HCT116 (cell line): ENCODE measurements at regions not wholly inside any gene's neighbourhood (a gene's known extent, or its start where the extent isn't known, plus 50 kb on each side); places are given as distances from the start of the nearest gene placed in this dataset.

ENCODE experiments used
- ATAC-seq: fragments of 200-7000 bp; cut with Tn5 transposase; 2 replicates; pipeline ENCODE4 v1.9.1; 2020; ENCODE audit warnings: mild to moderate bottlenecking, moderate library complexity
- BruUV-seq: library from RNA; stranded (reverse); fragments of 400-500 nt; replicated peaks from 2 replicates; lab custom pipeline; 2021; lab: Mats Ljungman, UMichigan
- CTCF ChIA-PET: fragments of 300-600 bp; sonication (Branson Sonifier 250); formaldehyde crosslinking; loops from one replicate; lab custom pipeline; 2021; ENCODE audit warnings: antibody characterized with exemption; lab: Charles Lee
- POLR2A ChIA-PET: fragments of 300-600, 350-600 bp; sonication (Branson Sonifier 250); formaldehyde crosslinking; loops from one replicate; lab custom pipeline; 2021; ENCODE audit warnings: antibody characterized with exemption; lab: Charles Lee
- RAD21 ChIA-PET, 2 experiments: fragments of 300-600 bp; sonication (Branson Sonifier 250); formaldehyde crosslinking; loops; one replicate each; lab custom pipeline; 2023; ENCODE audit warnings: low total read pairs in 2 of 2; ENCODE audit not compliant: uncharacterized antibody in 2 of 2, unreplicated experiment in 2 of 2, low non-redundant PET in 1 of 2; lab: Charles Lee
- DNase-seq: peaks from one replicate; pipeline ENCODE4 v3.0.0-alpha.2; 2010; ENCODE audit warnings: low read depth, low spot score
- H2AFZ ChIP-seq: fragments of 200-600 bp; shearing (Covaris generic), sonication (generic); 2 replicates; pipeline ENCODE4 v1.6.1; 2017; ENCODE audit warnings: low read depth, mixed run types, mixed read lengths, antibody characterized with exemption, low read length; ENCODE audit not compliant: poor library complexity, severe bottlenecking
- H3K27ac ChIP-seq: 2 replicates; pipeline ENCODE4 v1.5.1; 2012; ENCODE audit warnings: low read depth, low read length
- H3K27me3 ChIP-seq: fragments of 200-600 bp; sonication (generic); 2 replicates; pipeline ENCODE4 v1.6.1; 2016; ENCODE audit warnings: mixed run types, low read length, mixed read lengths; ENCODE audit not compliant: insufficient read depth
- H3K36me3 ChIP-seq, 2 experiments: fragments of 200-500 bp in 1 of 2; fragments of 200-600 bp in 1 of 2; sonication (Bioruptor generic) in 1 of 2; sonication (generic) in 1 of 2; 2 replicates each; pipeline versions ENCODE4 v1.5.1 to v1.6.1; 2014 to 2016; ENCODE audit warnings: low read length in 2 of 2, inconsistent platforms in 1 of 2, mixed read lengths in 1 of 2, mixed run types in 1 of 2; ENCODE audit not compliant: insufficient read depth in 2 of 2, control insufficient read depth in 1 of 2
- H3K4me1 ChIP-seq, 2 experiments: fragments of 200-600 bp in 1 of 2; sonication (generic) in 1 of 2; 2 replicates each; pipeline versions ENCODE4 v1.5.1 to v1.6.1; 2012 to 2017; ENCODE audit warnings: low read length in 2 of 2, inconsistent platforms in 1 of 2, mild to moderate bottlenecking in 1 of 2, mixed read lengths in 1 of 2, mixed run types in 1 of 2, moderate library complexity in 1 of 2; ENCODE audit not compliant: insufficient read depth in 2 of 2, control insufficient read depth in 1 of 2
- H3K4me2 ChIP-seq: fragments of 200-600 bp; sonication (generic); 2 replicates; pipeline ENCODE4 v1.6.1; 2017; ENCODE audit warnings: mixed run types, low read length, mixed read lengths
- H3K4me3 ChIP-seq, 2 experiments: fragments of 200-600 bp in 1 of 2; sonication (generic) in 1 of 2; replicated peaks in 1 of 2; 2 replicates each; pipeline ENCODE4 v1.5.1; 2011 to 2016; ENCODE audit warnings: low read length in 2 of 2, control low read depth in 1 of 2, low read depth in 1 of 2, mild to moderate bottlenecking in 1 of 2, mixed read lengths in 1 of 2, mixed run types in 1 of 2
- H3K79me2 ChIP-seq: fragments of 200-600 bp; sonication (generic); 2 replicates; pipeline ENCODE4 v1.6.1; 2017; ENCODE audit warnings: mild to moderate bottlenecking, mixed run types, low read length, moderate library complexity, mixed read lengths; ENCODE audit not compliant: insufficient read depth
- H3K9ac ChIP-seq: fragments of 200-600 bp; sonication (generic); 2 replicates; pipeline ENCODE4 v1.6.1; 2016; ENCODE audit warnings: low read length, mixed read lengths
- H3K9me2 ChIP-seq: fragments of 200-600 bp; sonication (generic), shearing (Covaris generic); 2 replicates; pipeline ENCODE4 v1.6.1; 2017; ENCODE audit warnings: mixed run types, mild to moderate bottlenecking, moderate library complexity; ENCODE audit not compliant: insufficient read depth
- H3K9me3 ChIP-seq, 2 experiments: fragments of 200-500 bp in 1 of 2; fragments of 200-600 bp in 1 of 2; sonication (Bioruptor generic) in 1 of 2; sonication (generic) in 1 of 2; 2 replicates each; pipeline ENCODE4 v1.6.1; 2014 to 2017; ENCODE audit warnings: low read length in 2 of 2, mixed read lengths in 2 of 2, inconsistent platforms in 1 of 2, low read depth in 1 of 2, mild to moderate bottlenecking in 1 of 2, mixed run types in 1 of 2, moderate library complexity in 1 of 2; ENCODE audit not compliant: control insufficient read depth in 1 of 2, insufficient read depth in 1 of 2
- H4K20me1 ChIP-seq: fragments of 200-600 bp; sonication (generic), shearing (Covaris generic); 2 replicates; pipeline ENCODE4 v1.6.1; 2017; ENCODE audit warnings: mixed run types, mild to moderate bottlenecking, moderate library complexity; ENCODE audit not compliant: insufficient read depth
- ATF3 ChIP-seq: IDR thresholded peaks from 2 replicates; pipeline ENCODE4 v1.6.1; 2012
- CEBPB ChIP-seq: IDR thresholded peaks from 2 replicates; pipeline ENCODE4 v1.6.1; 2012; ENCODE audit warnings: low read depth
- ELF1 ChIP-seq: IDR thresholded peaks from 2 replicates; pipeline ENCODE4 v1.6.1; 2012; ENCODE audit warnings: low read depth, borderline replicate concordance
- EZH2phosphoT487 ChIP-seq: fragments of 200-600 bp; IDR thresholded peaks from 2 replicates; pipeline ENCODE4 v1.6.1; 2018; ENCODE audit warnings: antibody characterized with exemption, borderline replicate concordance
- FOSL1 ChIP-seq: IDR thresholded peaks from 2 replicates; pipeline ENCODE4 v1.6.1; 2012; ENCODE audit warnings: low read depth
- JUND ChIP-seq: IDR thresholded peaks from 2 replicates; pipeline ENCODE4 v1.6.1; 2012
- MAX ChIP-seq: IDR thresholded peaks from 2 replicates; pipeline ENCODE4 v1.6.1; 2012
- POLR2A ChIP-seq: IDR thresholded peaks from 2 replicates; pipeline ENCODE4 v1.7.0; 2011; ENCODE audit warnings: borderline replicate concordance; ENCODE audit not compliant: insufficient read depth, insufficient read length; ENCODE audit errors: extremely low read depth
- RAD21 ChIP-seq: IDR thresholded peaks from 2 replicates; pipeline ENCODE4 v1.6.1; 2012; ENCODE audit warnings: low read depth, mild to moderate bottlenecking
- REST ChIP-seq: IDR thresholded peaks from 2 replicates; pipeline ENCODE4 v1.6.1; 2012; ENCODE audit warnings: low read depth
- SRF ChIP-seq: IDR thresholded peaks from 2 replicates; pipeline ENCODE4 v1.6.1; 2012; ENCODE audit warnings: low read depth
- TCF7L2 ChIP-seq: IDR thresholded peaks from 2 replicates; pipeline ENCODE4 v1.7.0; 2011; ENCODE audit warnings: borderline replicate concordance, inconsistent platforms; ENCODE audit not compliant: insufficient read depth, insufficient read length; ENCODE audit errors: extremely low read depth
- YY1 ChIP-seq: IDR thresholded peaks from 2 replicates; pipeline ENCODE4 v1.6.1; 2011; ENCODE audit warnings: low read length, low read depth, moderate library complexity, mild to moderate bottlenecking; ENCODE audit not compliant: insufficient replicate concordance; ENCODE audit errors: extremely low read depth
- ZFX ChIP-seq: fragments of 450-650 bp; IDR thresholded peaks from 2 replicates; pipeline ENCODE4 v1.6.1; 2017
- intact Hi-C: fragments of 100-400 bp; cut with micrococcal nuclease; formaldehyde crosslinking; loops from 2 replicates; pipeline ENCODE4 v1.10.0; 2022
- TF ChIP-seq, protein P1 (sequence below), 3 experiments: fragments of 200-600 bp in 1 of 3; sonication (generic) in 1 of 3; IDR thresholded peaks in 2 of 3; conservative IDR thresholded peaks in 1 of 3; 2 replicates each; pipeline ENCODE4 v1.5.1; 2012 to 2017; ENCODE audit warnings: low read depth in 2 of 3, low read length in 2 of 3, antibody characterized with exemption in 1 of 3, borderline replicate concordance in 1 of 3, control low read depth in 1 of 3, mild to moderate bottlenecking in 1 of 3, mixed read lengths in 1 of 3, mixed run types in 1 of 3, moderate library complexity in 1 of 3; ENCODE audit not compliant: insufficient read depth in 1 of 3
- TF ChIP-seq, protein P2 (sequence below): IDR thresholded peaks from 2 replicates; pipeline ENCODE4 v1.6.1; 2011; ENCODE audit warnings: mild to moderate bottlenecking, low read length, moderate library complexity; ENCODE audit not compliant: insufficient replicate concordance; ENCODE audit errors: extremely low read depth

- H3K4me3 ChIP-seq = no peak overlapping the region
- intact Hi-C loops = no loop called here
Measured at GRCh38 chr15:85865070-85865684, 70.5 kb upstream of the KLHL25 start.

More at GRCh38 chr15:85865070-85865684, 70.5 kb upstream of the KLHL25 start:
- DNase-seq = peak; percentile 19
- H3K9me2 ChIP-seq = no peaks in the 10 kb centered on the region
- no peaks in the 10 kb centered on the region for H3K9me3 ChIP-seq
- ChIA-PET CTCF (no interaction called here), POLR2A (no interaction called here), RAD21 (no interaction called here)
- H3K36me3 ChIP-seq = no peaks in the 10 kb centered on the region
- no peak overlapping the region for H3K27ac ChIP-seq
- no peak overlapping the region for H2AFZ ChIP-seq
- TF ChIP-seq RAD21 = peak; percentile 88
- no peak for TF ChIP-seq MAX
- TF ChIP-seq CEBPB = no peak
- no peak for TF ChIP-seq ZFX
- TF ChIP-seq ATF3 = no peak
- TF ChIP-seq, protein P1, sequence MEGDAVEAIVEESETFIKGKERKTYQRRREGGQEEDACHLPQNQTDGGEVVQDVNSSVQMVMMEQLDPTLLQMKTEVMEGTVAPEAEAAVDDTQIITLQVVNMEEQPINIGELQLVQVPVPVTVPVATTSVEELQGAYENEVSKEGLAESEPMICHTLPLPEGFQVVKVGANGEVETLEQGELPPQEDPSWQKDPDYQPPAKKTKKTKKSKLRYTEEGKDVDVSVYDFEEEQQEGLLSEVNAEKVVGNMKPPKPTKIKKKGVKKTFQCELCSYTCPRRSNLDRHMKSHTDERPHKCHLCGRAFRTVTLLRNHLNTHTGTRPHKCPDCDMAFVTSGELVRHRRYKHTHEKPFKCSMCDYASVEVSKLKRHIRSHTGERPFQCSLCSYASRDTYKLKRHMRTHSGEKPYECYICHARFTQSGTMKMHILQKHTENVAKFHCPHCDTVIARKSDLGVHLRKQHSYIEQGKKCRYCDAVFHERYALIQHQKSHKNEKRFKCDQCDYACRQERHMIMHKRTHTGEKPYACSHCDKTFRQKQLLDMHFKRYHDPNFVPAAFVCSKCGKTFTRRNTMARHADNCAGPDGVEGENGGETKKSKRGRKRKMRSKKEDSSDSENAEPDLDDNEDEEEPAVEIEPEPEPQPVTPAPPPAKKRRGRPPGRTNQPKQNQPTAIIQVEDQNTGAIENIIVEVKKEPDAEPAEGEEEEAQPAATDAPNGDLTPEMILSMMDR (IDR thresholded peaks at IDR 0.05 in 2 of 3, conservative IDR thresholded peaks at IDR 0.05 in 1 of 3; ENCODE audit: borderline replicate concordance in 1 of 3, insufficient read depth in 1 of 3, low read depth in 2 of 3, low read length in 2 of 3) = peak; percentile 48 to 83 (median 70); a peak in 5 of 6 replicates
- no peak for TF ChIP-seq TCF7L2
- no peak for TF ChIP-seq YY1
- TF ChIP-seq JUND = no peak
- TF ChIP-seq EZH2phosphoT487 = no peak
- no peak for TF ChIP-seq ELF1
- no peak for TF ChIP-seq POLR2A
- TF ChIP-seq, protein P2, sequence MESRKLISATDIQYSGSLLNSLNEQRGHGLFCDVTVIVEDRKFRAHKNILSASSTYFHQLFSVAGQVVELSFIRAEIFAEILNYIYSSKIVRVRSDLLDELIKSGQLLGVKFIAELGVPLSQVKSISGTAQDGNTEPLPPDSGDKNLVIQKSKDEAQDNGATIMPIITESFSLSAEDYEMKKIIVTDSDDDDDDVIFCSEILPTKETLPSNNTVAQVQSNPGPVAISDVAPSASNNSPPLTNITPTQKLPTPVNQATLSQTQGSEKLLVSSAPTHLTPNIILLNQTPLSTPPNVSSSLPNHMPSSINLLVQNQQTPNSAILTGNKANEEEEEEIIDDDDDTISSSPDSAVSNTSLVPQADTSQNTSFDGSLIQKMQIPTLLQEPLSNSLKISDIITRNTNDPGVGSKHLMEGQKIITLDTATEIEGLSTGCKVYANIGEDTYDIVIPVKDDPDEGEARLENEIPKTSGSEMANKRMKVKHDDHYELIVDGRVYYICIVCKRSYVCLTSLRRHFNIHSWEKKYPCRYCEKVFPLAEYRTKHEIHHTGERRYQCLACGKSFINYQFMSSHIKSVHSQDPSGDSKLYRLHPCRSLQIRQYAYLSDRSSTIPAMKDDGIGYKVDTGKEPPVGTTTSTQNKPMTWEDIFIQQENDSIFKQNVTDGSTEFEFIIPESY = no peak
- TF ChIP-seq FOSL1 = no peak
- no peak for TF ChIP-seq REST
- no peak for TF ChIP-seq SRF
- H4K20me1 ChIP-seq = no peaks in the 10 kb centered on the region
- no peaks in the 10 kb centered on the region for H3K79me2 ChIP-seq
- H3K27me3 ChIP-seq = peaks cover 16% of the 10 kb centered on the region
- BruUV-seq = no TSS peak
- no peak overlapping the region for H3K4me2 ChIP-seq
- ATAC-seq = peak; percentile 95
- H3K4me1 ChIP-seq = no peaks in the 10 kb centered on the region
- no peak overlapping the region for H3K9ac ChIP-seq
